ENCODE measurements at regions not wholly inside any gene's neighbourhood (a gene's known extent, or its start where the extent isn't known, plus 50 kb on each side); places are given as distances from the start of the nearest gene placed in this dataset.

DNA sequence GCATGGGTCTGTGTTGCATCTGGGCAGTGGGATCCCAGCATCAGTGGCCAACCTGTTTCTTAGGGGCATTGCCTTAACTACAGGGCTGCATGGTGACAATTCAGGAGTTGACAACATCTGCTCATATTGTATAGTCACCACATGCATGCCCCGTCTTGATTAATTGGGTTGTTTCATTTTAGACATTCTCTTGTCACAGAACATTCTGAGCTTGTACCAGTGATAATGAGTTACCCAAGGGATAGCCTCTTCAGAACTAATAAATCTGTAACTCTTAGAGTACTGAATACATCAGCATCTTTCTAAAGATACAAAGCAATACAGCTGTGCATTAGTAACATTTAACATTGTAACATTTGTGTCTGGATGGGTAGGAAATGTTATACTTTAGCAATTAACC lies 426.5 kb upstream of the CD180 start:
- ChIA-PET CTCF (no interaction called here), POLR2A (no interaction called here)
- H3K9me3 Mint-ChIP-seq = peaks cover 3% of the 10 kb centered on the region
- intact Hi-C loops (cut with micrococcal nuclease) = no loop called here
- no peaks in the 10 kb centered on the region for H3K27me3 Mint-ChIP-seq
- no peak overlapping the region for H3K4me3 Mint-ChIP-seq
- no peaks in the 10 kb centered on the region for H3K36me3 Mint-ChIP-seq (ENCODE audit: low read depth)
- no peak for ATAC-seq
- H3K27ac Mint-ChIP-seq = no peak overlapping the region
- DNase-seq = no peak
- peaks cover 2% of the 10 kb centered on the region for H3K4me1 Mint-ChIP-seq (ENCODE audit: low read depth)
- TF ChIP-seq, protein P1, sequence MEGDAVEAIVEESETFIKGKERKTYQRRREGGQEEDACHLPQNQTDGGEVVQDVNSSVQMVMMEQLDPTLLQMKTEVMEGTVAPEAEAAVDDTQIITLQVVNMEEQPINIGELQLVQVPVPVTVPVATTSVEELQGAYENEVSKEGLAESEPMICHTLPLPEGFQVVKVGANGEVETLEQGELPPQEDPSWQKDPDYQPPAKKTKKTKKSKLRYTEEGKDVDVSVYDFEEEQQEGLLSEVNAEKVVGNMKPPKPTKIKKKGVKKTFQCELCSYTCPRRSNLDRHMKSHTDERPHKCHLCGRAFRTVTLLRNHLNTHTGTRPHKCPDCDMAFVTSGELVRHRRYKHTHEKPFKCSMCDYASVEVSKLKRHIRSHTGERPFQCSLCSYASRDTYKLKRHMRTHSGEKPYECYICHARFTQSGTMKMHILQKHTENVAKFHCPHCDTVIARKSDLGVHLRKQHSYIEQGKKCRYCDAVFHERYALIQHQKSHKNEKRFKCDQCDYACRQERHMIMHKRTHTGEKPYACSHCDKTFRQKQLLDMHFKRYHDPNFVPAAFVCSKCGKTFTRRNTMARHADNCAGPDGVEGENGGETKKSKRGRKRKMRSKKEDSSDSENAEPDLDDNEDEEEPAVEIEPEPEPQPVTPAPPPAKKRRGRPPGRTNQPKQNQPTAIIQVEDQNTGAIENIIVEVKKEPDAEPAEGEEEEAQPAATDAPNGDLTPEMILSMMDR (IDR thresholded peaks at IDR 0.05) = no peak

DNA sequence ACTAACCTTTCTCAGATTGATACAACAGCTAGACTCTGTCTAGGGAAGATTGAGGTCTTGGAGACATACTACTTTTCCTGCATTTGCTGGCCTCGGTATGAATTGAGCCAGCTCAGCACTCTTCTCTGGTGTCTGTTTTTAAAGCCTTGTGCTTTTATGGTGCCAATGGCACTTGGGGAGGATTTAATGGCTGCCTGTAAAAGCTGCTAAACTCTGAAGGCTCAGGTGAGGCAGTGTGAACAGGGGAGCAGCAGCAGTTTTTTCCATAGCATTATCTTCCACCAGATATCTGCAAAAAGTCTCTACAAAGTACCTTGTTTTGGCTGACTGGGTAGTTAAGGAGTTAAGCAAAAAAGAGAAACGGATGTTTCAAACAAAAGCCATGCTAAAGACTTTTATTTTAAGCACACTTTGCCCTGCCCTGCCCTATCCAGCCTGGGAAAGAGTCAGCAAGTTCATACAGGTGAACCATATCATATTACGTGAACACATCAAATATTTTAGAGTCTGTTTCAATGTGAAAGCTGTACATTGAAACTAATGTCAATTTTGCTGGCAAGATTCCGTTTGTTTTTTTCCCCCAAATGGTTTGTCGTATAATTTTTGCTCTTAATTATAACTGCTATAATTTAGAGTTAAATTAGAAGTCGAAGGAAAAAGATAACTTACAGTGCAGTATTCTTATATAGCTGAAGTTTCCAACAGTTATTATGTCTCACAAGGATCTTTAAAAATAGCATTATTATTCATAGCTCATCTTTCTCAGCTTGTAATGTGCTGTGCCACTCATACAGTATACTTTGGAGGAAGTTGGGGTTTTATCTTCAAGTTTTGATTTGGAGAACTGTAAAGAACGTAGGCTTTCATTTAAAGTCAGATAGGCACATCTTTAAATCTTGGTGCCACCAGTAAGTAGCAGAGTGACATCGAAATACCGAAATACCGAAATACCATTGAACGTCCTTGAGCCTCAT lies 424.1 kb upstream of the CD180 start:
- peaks cover 2% of the 10 kb centered on the region for H3K4me1 Mint-ChIP-seq (ENCODE audit: low read depth)
- H3K4me3 Mint-ChIP-seq = no peak overlapping the region
- POLR2A ChIA-PET = no interaction called here
- TF ChIP-seq, protein P1 (IDR thresholded peaks at IDR 0.05) = no peak
- H3K27me3 Mint-ChIP-seq = no peaks in the 10 kb centered on the region
- no peaks in the 10 kb centered on the region for H3K36me3 Mint-ChIP-seq (ENCODE audit: low read depth)
- H3K27ac Mint-ChIP-seq = no peak overlapping the region
- no peaks in the 10 kb centered on the region for H3K9me3 Mint-ChIP-seq
- no peak for ATAC-seq
- DNase-seq = no peak
- intact Hi-C loops (cut with micrococcal nuclease) = no loop called here
- CTCF ChIA-PET = no interaction called here

DNA sequence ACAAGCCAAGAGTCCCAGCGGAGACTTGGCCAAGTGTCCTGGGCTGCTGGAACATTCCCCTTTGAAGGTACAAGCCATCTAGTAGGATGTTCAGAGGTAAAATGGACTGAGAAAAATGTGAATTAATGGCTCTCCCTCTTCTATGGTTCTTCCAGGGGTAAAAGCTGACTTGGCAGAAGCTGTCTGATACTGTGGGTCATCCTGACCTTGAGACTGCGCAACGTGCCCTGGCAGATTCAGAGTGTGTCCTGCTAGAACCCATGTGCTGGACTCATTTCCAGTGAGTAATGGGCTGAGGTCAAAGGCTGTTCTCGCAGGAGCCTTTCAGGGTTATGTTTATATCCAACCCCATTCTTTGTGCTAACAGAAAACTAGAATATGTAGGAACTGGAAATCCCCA lies 423.0 kb upstream of the CD180 start:
- ATAC-seq (no peak), DNase-seq (no peak)
- TF ChIP-seq, protein P1 (IDR thresholded peaks at IDR 0.05) = no peak
- CTCF ChIA-PET = no interaction called here
- POLR2A ChIA-PET = no interaction called here
- H3K27ac Mint-ChIP-seq = no peak overlapping the region
- no peak overlapping the region for H3K4me3 Mint-ChIP-seq
- no peaks in the 10 kb centered on the region for H3K36me3 Mint-ChIP-seq (ENCODE audit: low read depth)
- peaks cover 2% of the 10 kb centered on the region for H3K4me1 Mint-ChIP-seq (ENCODE audit: low read depth)
- H3K9me3 Mint-ChIP-seq = no peaks in the 10 kb centered on the region
- no peaks in the 10 kb centered on the region for H3K27me3 Mint-ChIP-seq
- intact Hi-C loops (cut with micrococcal nuclease) = no loop called here

DNA sequence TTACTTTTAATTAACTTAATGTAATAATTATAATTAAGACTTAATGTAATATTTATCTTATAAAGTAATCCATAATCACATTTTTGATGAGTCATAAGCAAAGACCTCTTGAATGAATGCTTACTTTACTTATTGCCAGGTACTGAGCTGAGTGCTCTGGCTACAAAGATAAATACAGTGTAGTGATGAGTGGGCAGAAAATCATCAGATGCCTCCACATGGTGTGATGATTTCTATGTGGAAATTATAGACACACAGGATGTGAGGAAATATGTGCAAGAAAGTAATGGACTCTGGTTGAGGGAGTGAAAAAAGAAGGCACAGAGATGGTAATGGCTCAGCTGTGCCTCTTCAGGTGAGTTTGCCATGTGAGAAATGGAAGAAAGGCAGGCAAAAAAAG lies 422.6 kb upstream of the CD180 start:
- no peak overlapping the region for H3K27ac Mint-ChIP-seq
- H3K4me1 Mint-ChIP-seq (ENCODE audit: low read depth) = peaks cover 2% of the 10 kb centered on the region
- intact Hi-C loops (cut with micrococcal nuclease) = no loop called here
- ChIA-PET POLR2A (interaction anchor here (0.5 kb wide), 1 partner anchor 21 kb away, joined by 3 read pairs; no protein-coding TSS in a partner anchor), CTCF (no interaction called here)
- H3K9me3 Mint-ChIP-seq = no peaks in the 10 kb centered on the region
- no peaks in the 10 kb centered on the region for H3K36me3 Mint-ChIP-seq (ENCODE audit: low read depth)
- no peak overlapping the region for H3K4me3 Mint-ChIP-seq
- TF ChIP-seq, protein P1 (IDR thresholded peaks at IDR 0.05) = no peak
- ATAC-seq (no peak), DNase-seq (no peak)
- no peaks in the 10 kb centered on the region for H3K27me3 Mint-ChIP-seq

DNA sequence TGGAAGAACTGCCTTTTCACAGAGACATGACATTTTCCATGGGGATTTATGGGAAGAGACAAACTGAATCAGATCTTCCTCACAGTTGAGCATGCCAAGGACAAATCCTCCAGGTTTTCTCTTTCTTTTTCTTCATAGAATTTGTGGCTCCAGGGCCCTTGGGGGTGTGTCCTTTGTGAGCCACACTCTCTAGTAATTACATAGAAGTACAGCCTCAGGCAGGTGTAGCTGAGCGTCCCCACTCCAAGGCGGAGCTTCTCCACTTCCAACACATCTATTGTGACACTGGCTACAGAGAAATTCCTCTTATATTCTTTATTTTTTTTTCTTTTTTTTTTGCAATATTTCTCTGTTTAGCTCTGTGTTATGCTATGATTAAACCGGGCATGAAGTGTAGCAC lies 420.5 kb upstream of the CD180 start:
- ATAC-seq (no peak), DNase-seq (no peak)
- H3K27ac Mint-ChIP-seq = no peak overlapping the region
- H3K27me3 Mint-ChIP-seq = peaks cover 2% of the 10 kb centered on the region
- ChIA-PET POLR2A (no interaction called here), CTCF (no interaction called here)
- no peak overlapping the region for H3K4me3 Mint-ChIP-seq
- H3K36me3 Mint-ChIP-seq (ENCODE audit: low read depth) = no peaks in the 10 kb centered on the region
- TF ChIP-seq, protein P1 (IDR thresholded peaks at IDR 0.05) = no peak
- H3K9me3 Mint-ChIP-seq = no peaks in the 10 kb centered on the region
- intact Hi-C loops (cut with micrococcal nuclease) = no loop called here
- peaks cover 2% of the 10 kb centered on the region for H3K4me1 Mint-ChIP-seq (ENCODE audit: low read depth)
